NB4 (cell line): ENCODE measurements at regions not wholly inside any gene's neighbourhood (a gene's known extent, or its start where the extent isn't known, plus 50 kb on each side); places are given as distances from the start of the nearest gene placed in this dataset.
"Not testable (repeated sequence)": the region's sequence is repeated elsewhere in the genome, so short reads cannot be mapped to it uniquely, and the experiment has no call there.

Experiments
- POLR2A ChIP-seq: IDR thresholded peaks from 2 replicates; pipeline ENCODE4 v1.6.1; 2011; ENCODE audit warnings: mild to moderate bottlenecking; ENCODE audit not compliant: insufficient read length; ENCODE audit errors: extremely low read depth
- TF ChIP-seq, protein P1 (sequence below): IDR thresholded peaks from one replicate; pipeline ENCODE4 v1.5.1; 2012; ENCODE audit warnings: low read depth, low read length

GRCh38 chr6:66092306-66092705, 385.3 kb upstream of the EYS start:
- TF ChIP-seq, protein P1, sequence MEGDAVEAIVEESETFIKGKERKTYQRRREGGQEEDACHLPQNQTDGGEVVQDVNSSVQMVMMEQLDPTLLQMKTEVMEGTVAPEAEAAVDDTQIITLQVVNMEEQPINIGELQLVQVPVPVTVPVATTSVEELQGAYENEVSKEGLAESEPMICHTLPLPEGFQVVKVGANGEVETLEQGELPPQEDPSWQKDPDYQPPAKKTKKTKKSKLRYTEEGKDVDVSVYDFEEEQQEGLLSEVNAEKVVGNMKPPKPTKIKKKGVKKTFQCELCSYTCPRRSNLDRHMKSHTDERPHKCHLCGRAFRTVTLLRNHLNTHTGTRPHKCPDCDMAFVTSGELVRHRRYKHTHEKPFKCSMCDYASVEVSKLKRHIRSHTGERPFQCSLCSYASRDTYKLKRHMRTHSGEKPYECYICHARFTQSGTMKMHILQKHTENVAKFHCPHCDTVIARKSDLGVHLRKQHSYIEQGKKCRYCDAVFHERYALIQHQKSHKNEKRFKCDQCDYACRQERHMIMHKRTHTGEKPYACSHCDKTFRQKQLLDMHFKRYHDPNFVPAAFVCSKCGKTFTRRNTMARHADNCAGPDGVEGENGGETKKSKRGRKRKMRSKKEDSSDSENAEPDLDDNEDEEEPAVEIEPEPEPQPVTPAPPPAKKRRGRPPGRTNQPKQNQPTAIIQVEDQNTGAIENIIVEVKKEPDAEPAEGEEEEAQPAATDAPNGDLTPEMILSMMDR, result not testable (repeated sequence)
- not testable (repeated sequence) for TF ChIP-seq POLR2A
